ENCODE measurements at regions not wholly inside any gene's neighbourhood (a gene's known extent, or its start where the extent isn't known, plus 50 kb on each side); places are given as distances from the start of the nearest gene placed in this dataset.
"Not testable (repeated sequence)": the region's sequence is repeated elsewhere in the genome, so short reads cannot be mapped to it uniquely, and the experiment has no call there.

- H3K9me3 ChIP-seq (ENCODE audit: control insufficient read depth, insufficient read depth, low read length): no peaks in the 10 kb centered on the region
- H3K27ac ChIP-seq (ENCODE audit: low read depth, low read length): no peak overlapping the region
- 96% methylated on average over 3 of the region's 6 CpGs for WGBS (ENCODE audit: insufficient coverage)
Measured at GRCh38 chr6:155629652-155630051, 174.0 kb upstream of the NOX3 start.

GRCh38 chr6:155628306-155628705, 172.7 kb upstream of the NOX3 start:
- Histone ChIP-seq H3K27me3 (ENCODE audit: control insufficient read depth, insufficient read depth, low read length) (no peaks in the 10 kb centered on the region), H3K9me3 (ENCODE audit: control insufficient read depth, insufficient read depth, low read length) (no peaks in the 10 kb centered on the region), H3K4me1 (ENCODE audit: control insufficient read depth, insufficient read depth, low read length) (no peaks in the 10 kb centered on the region), H3K36me3 (ENCODE audit: control insufficient read depth, insufficient read depth, low read length) (no peaks in the 10 kb centered on the region), H3K27ac (ENCODE audit: low read depth, low read length) (no peak overlapping the region), H3K4me3 (ENCODE audit: low read depth, low read length) (no peak overlapping the region)
- DNase-seq (ENCODE audit: low read depth in 4 of 6, low spot score in 6 of 6): no peak
- WGBS (ENCODE audit: insufficient coverage): 83% methylated on average over 5 of the region's 7 CpGs

More at GRCh38 chr6:155629652-155630051, 174.0 kb upstream of the NOX3 start:
- Histone ChIP-seq H3K27me3 (ENCODE audit: control insufficient read depth, insufficient read depth, low read length) (no peaks in the 10 kb centered on the region), H3K36me3 (ENCODE audit: control insufficient read depth, insufficient read depth, low read length) (no peaks in the 10 kb centered on the region), H3K4me1 (ENCODE audit: control insufficient read depth, insufficient read depth, low read length) (no peaks in the 10 kb centered on the region), H3K4me3 (ENCODE audit: low read depth, low read length) (no peak overlapping the region)
- no peak for DNase-seq (ENCODE audit: low read depth in 4 of 6, low spot score in 6 of 6)

GRCh38 chr6:155627722-155628212, 172.1 kb upstream of the NOX3 start:
- DNase-seq (ENCODE audit: low read depth in 4 of 6, low spot score in 6 of 6); H3K9me3 ChIP-seq (ENCODE audit: control insufficient read depth, insufficient read depth, low read length); H3K36me3 ChIP-seq (ENCODE audit: control insufficient read depth, insufficient read depth, low read length); H3K4me1 ChIP-seq (ENCODE audit: control insufficient read depth, insufficient read depth, low read length); H3K27me3 ChIP-seq (ENCODE audit: control insufficient read depth, insufficient read depth, low read length); H3K27ac ChIP-seq (ENCODE audit: low read depth, low read length); H3K4me3 ChIP-seq (ENCODE audit: low read depth, low read length): not testable (repeated sequence)
- 90% methylated on average over 2 of the region's 4 CpGs for WGBS (ENCODE audit: insufficient coverage)

GRCh38 chr6:155623450-155624178, 168.0 kb upstream of the NOX3 start:
- Histone ChIP-seq H3K27ac (ENCODE audit: low read depth, low read length) (no peak overlapping the region), H3K27me3 (ENCODE audit: control insufficient read depth, insufficient read depth, low read length) (no peaks in the 10 kb centered on the region), H3K4me1 (ENCODE audit: control insufficient read depth, insufficient read depth, low read length) (no peaks in the 10 kb centered on the region), H3K36me3 (ENCODE audit: control insufficient read depth, insufficient read depth, low read length) (no peaks in the 10 kb centered on the region), H3K4me3 (ENCODE audit: low read depth, low read length) (no peak overlapping the region), H3K9me3 (ENCODE audit: control insufficient read depth, insufficient read depth, low read length) (no peaks in the 10 kb centered on the region)
- 80% methylated on average over 1 of the region's 2 CpGs for WGBS (ENCODE audit: insufficient coverage)
- DNase-seq (ENCODE audit: low read depth in 4 of 6, low spot score in 6 of 6): no peak

- Histone ChIP-seq H3K4me3 (ENCODE audit: low read depth, low read length) (no peak overlapping the region), H3K27me3 (ENCODE audit: control insufficient read depth, insufficient read depth, low read length) (no peaks in the 10 kb centered on the region), H3K36me3 (ENCODE audit: control insufficient read depth, insufficient read depth, low read length) (no peaks in the 10 kb centered on the region), H3K9me3 (ENCODE audit: control insufficient read depth, insufficient read depth, low read length) (peaks cover 13% of the 10 kb centered on the region), H3K27ac (ENCODE audit: low read depth, low read length) (no peak overlapping the region), H3K4me1 (ENCODE audit: control insufficient read depth, insufficient read depth, low read length) (no peaks in the 10 kb centered on the region)
- no peak for DNase-seq (ENCODE audit: low read depth in 4 of 6, low spot score in 6 of 6)
- no CpG with 5 or more reads among the region's 4 CpGs for WGBS (ENCODE audit: insufficient coverage)
Measured at GRCh38 chr6:155614606-155615005, 159.0 kb upstream of the NOX3 start.

GRCh38 chr6:155611742-155612141, 156.1 kb upstream of the NOX3 start:
- no peaks in the 10 kb centered on the region for H3K36me3 ChIP-seq (ENCODE audit: control insufficient read depth, insufficient read depth, low read length)
- no peak for DNase-seq (ENCODE audit: low read depth in 4 of 6, low spot score in 6 of 6)
- no CpG with 5 or more reads among the region's 1 CpG for WGBS (ENCODE audit: insufficient coverage)
- H3K4me1 ChIP-seq (ENCODE audit: control insufficient read depth, insufficient read depth, low read length): no peaks in the 10 kb centered on the region
- peaks cover 13% of the 10 kb centered on the region for H3K9me3 ChIP-seq (ENCODE audit: control insufficient read depth, insufficient read depth, low read length)
- H3K27ac ChIP-seq (ENCODE audit: low read depth, low read length): no peak overlapping the region
- H3K4me3 ChIP-seq (ENCODE audit: low read depth, low read length): no peak overlapping the region
- H3K27me3 ChIP-seq (ENCODE audit: control insufficient read depth, insufficient read depth, low read length): no peaks in the 10 kb centered on the region

- Histone ChIP-seq H3K4me3 (ENCODE audit: low read depth, low read length) (no peak overlapping the region), H3K9me3 (ENCODE audit: control insufficient read depth, insufficient read depth, low read length) (no peaks in the 10 kb centered on the region), H3K27me3 (ENCODE audit: control insufficient read depth, insufficient read depth, low read length) (no peaks in the 10 kb centered on the region), H3K4me1 (ENCODE audit: control insufficient read depth, insufficient read depth, low read length) (no peaks in the 10 kb centered on the region), H3K27ac (ENCODE audit: low read depth, low read length) (no peak overlapping the region), H3K36me3 (ENCODE audit: control insufficient read depth, insufficient read depth, low read length) (no peaks in the 10 kb centered on the region)
- no peak for DNase-seq (ENCODE audit: low read depth in 4 of 6, low spot score in 6 of 6)
- WGBS (ENCODE audit: insufficient coverage): 100% methylated on average over 1 of the region's 3 CpGs
Measured at GRCh38 chr6:155604991-155605390, 149.4 kb upstream of the NOX3 start.

- peak; percentile 33 to 89 (median 68) for DNase-seq (ENCODE audit: low read depth in 4 of 6, low spot score in 6 of 6)
Measured at GRCh38 chr6:155599561-155599960, 143.9 kb upstream of the NOX3 start.

GRCh38 chr6:155599160-155599559, 143.5 kb upstream of the NOX3 start:
- 0% methylated on average over 1 of the region's 2 CpGs for WGBS (ENCODE audit: insufficient coverage)
- H3K27me3 ChIP-seq (ENCODE audit: control insufficient read depth, insufficient read depth, low read length): no peaks in the 10 kb centered on the region
- peak in 1 of 6 donors; percentile 11 for DNase-seq (ENCODE audit: low read depth in 4 of 6, low spot score in 6 of 6)
- H3K4me3 ChIP-seq (ENCODE audit: low read depth, low read length): no peak overlapping the region
- H3K9me3 ChIP-seq (ENCODE audit: control insufficient read depth, insufficient read depth, low read length): no peaks in the 10 kb centered on the region
- no peaks in the 10 kb centered on the region for H3K36me3 ChIP-seq (ENCODE audit: control insufficient read depth, insufficient read depth, low read length)
- no peaks in the 10 kb centered on the region for H3K4me1 ChIP-seq (ENCODE audit: control insufficient read depth, insufficient read depth, low read length)
- H3K27ac ChIP-seq (ENCODE audit: low read depth, low read length): peak overlapping the region; percentile 1

More at GRCh38 chr6:155599561-155599960, 143.9 kb upstream of the NOX3 start:
- 36% methylated on average over 2 of the region's 3 CpGs for WGBS (ENCODE audit: insufficient coverage)
- Histone ChIP-seq H3K4me1 (ENCODE audit: control insufficient read depth, insufficient read depth, low read length) (no peaks in the 10 kb centered on the region), H3K4me3 (ENCODE audit: low read depth, low read length) (no peak overlapping the region), H3K36me3 (ENCODE audit: control insufficient read depth, insufficient read depth, low read length) (no peaks in the 10 kb centered on the region), H3K27me3 (ENCODE audit: control insufficient read depth, insufficient read depth, low read length) (no peaks in the 10 kb centered on the region), H3K27ac (ENCODE audit: low read depth, low read length) (peak overlapping the region; percentile 1), H3K9me3 (ENCODE audit: control insufficient read depth, insufficient read depth, low read length) (no peaks in the 10 kb centered on the region)

- H3K9me3 ChIP-seq (ENCODE audit: control insufficient read depth, insufficient read depth, low read length): no peaks in the 10 kb centered on the region
- no peak overlapping the region for H3K4me3 ChIP-seq (ENCODE audit: low read depth, low read length)
- H3K27ac ChIP-seq (ENCODE audit: low read depth, low read length): no peak overlapping the region
- no peaks in the 10 kb centered on the region for H3K4me1 ChIP-seq (ENCODE audit: control insufficient read depth, insufficient read depth, low read length)
- no peak for DNase-seq (ENCODE audit: low read depth in 4 of 6, low spot score in 6 of 6)
- no peaks in the 10 kb centered on the region for H3K27me3 ChIP-seq (ENCODE audit: control insufficient read depth, insufficient read depth, low read length)
- H3K36me3 ChIP-seq (ENCODE audit: control insufficient read depth, insufficient read depth, low read length): no peaks in the 10 kb centered on the region
Measured at GRCh38 chr6:155595284-155595683, 139.6 kb upstream of the NOX3 start.
